ENCODE measurements at regions not wholly inside any gene's neighbourhood (a gene's known extent, or its start where the extent isn't known, plus 50 kb on each side); places are given as distances from the start of the nearest gene placed in this dataset.

- Histone ChIP-seq H3K4me1 (no peaks in the 10 kb centered on the region), H3K27me3 (no peaks in the 10 kb centered on the region), H3K36me3 (no peaks in the 10 kb centered on the region), H3K4me3 (ENCODE audit: low read depth, low read length) (no peak overlapping the region), H3K9me3 (no peaks in the 10 kb centered on the region)
- DNase-seq, result no peak
- TF ChIP-seq CTCF (IDR thresholded peaks at IDR 0.05; ENCODE audit: low read depth, low read length), result no peak
Measured at GRCh38 chr18:78396077-78396476, 583.5 kb upstream of the SALL3 start.

DNA sequence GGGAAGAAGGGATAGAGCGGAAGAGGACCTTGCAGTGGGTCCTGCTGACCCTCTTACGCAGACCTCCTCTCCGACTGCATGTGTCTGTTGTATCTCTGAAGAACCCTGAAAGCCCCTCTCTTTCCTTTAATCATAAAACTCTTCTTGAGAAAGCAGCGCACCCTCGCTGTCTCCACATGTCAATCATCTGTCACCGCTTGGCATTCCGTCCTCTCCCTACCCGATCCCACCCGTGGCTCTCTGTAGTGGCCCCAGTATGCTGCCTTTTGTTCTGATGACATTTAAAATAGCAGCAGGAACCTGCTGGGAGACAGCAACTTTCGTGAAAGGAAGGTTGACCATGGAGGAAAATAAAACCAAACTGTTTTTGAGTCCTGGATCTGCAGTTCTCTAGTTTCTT is 582.9 kb upstream of the SALL3 start:
- no peaks in the 10 kb centered on the region for H3K9me3 ChIP-seq
- no peaks in the 10 kb centered on the region for H3K27me3 ChIP-seq
- H3K4me1 ChIP-seq, result no peaks in the 10 kb centered on the region
- DNase-seq, result no peak
- no peaks in the 10 kb centered on the region for H3K36me3 ChIP-seq
- no peak overlapping the region for H3K4me3 ChIP-seq (ENCODE audit: low read depth, low read length)
- TF ChIP-seq CTCF (IDR thresholded peaks at IDR 0.05; ENCODE audit: low read depth, low read length), result no peak

- no peaks in the 10 kb centered on the region for H3K36me3 ChIP-seq
Measured at GRCh38 chr18:78399992-78400503, 579.6 kb upstream of the SALL3 start.

DNA sequence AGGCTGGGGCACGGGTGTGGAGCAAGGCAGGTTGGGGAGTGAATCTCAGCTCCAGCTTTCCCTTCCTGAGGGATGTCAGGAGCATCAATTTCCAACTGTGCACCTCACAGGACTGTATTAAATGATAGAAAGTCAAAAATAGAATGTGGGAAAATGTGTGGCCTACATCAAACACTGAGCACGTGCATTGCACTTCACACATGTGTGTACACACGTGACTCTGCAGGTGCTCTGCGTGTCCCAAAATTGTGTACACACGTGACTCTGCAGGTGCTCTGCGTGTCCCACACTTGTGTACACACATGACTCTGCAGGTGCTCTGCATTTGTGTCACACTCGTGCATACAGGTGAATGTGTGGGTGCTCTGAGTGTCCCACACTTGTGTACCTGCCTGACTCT is 577.2 kb upstream of the SALL3 start:
- H3K4me3 ChIP-seq (ENCODE audit: low read depth, low read length), result no peak overlapping the region
- DNase-seq, result no peak
- no peak for TF ChIP-seq CTCF (IDR thresholded peaks at IDR 0.05; ENCODE audit: low read depth, low read length)
- H3K27me3 ChIP-seq, result no peaks in the 10 kb centered on the region
- H3K4me1 ChIP-seq, result no peaks in the 10 kb centered on the region
- no peaks in the 10 kb centered on the region for H3K36me3 ChIP-seq
- no peaks in the 10 kb centered on the region for H3K9me3 ChIP-seq

More at GRCh38 chr18:78399992-78400503, 579.6 kb upstream of the SALL3 start:
- H3K9me3 ChIP-seq, result no peaks in the 10 kb centered on the region
- no peaks in the 10 kb centered on the region for H3K4me1 ChIP-seq
- H3K27me3 ChIP-seq, result no peaks in the 10 kb centered on the region
- DNase-seq, result no peak
- no peak overlapping the region for H3K4me3 ChIP-seq (ENCODE audit: low read depth, low read length)
- no peak for TF ChIP-seq CTCF (IDR thresholded peaks at IDR 0.05; ENCODE audit: low read depth, low read length)

GRCh38 chr18:78402966-78403365 is 576.7 kb upstream of the SALL3 start:
- Histone ChIP-seq H3K36me3 (no peaks in the 10 kb centered on the region), H3K4me3 (ENCODE audit: low read depth, low read length) (no peak overlapping the region), H3K27me3 (no peaks in the 10 kb centered on the region), H3K4me1 (no peaks in the 10 kb centered on the region), H3K9me3 (no peaks in the 10 kb centered on the region)
- no peak for TF ChIP-seq CTCF (IDR thresholded peaks at IDR 0.05; ENCODE audit: low read depth, low read length)
- no peak for DNase-seq

DNA sequence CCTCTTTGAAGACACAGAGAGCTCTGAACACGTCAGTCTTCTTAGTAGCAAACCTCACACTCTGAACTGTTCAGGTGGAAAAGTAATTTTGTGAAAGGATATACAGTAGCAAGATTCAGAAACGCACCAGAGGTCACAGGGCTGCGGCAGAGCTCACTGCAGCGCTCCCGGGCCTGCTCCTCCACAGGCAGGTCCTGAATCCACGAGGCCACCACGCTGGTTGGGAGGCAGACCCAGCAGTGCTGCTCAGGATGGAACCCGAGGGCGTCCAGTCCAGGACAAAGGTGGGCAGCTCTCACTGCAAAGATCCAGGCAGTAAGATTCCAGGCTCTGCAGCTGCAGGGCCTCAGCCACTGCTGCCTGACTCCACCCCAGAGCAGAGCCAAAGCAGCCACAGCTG is 576.2 kb upstream of the SALL3 start:
- Histone ChIP-seq H3K4me1 (no peaks in the 10 kb centered on the region), H3K27me3 (no peaks in the 10 kb centered on the region), H3K9me3 (no peaks in the 10 kb centered on the region), H3K4me3 (ENCODE audit: low read depth, low read length) (no peak overlapping the region), H3K36me3 (no peaks in the 10 kb centered on the region)
- DNase-seq, result no peak
- TF ChIP-seq CTCF (IDR thresholded peaks at IDR 0.05; ENCODE audit: low read depth, low read length), result no peak

Measured in BE2C (cell line).